Lung (tissue), 11 donors: ENCODE measurements at regions not wholly inside any gene's neighbourhood (a gene's known extent, or its start where the extent isn't known, plus 50 kb on each side); places are given as distances from the start of the nearest gene placed in this dataset.

ENCODE experiments used
- ATAC-seq: fragments of 200-7000 bp; cut with Tn5 transposase; one replicate; pipeline ENCODE4 v1.9.1; 2020; ENCODE audit warnings: moderate number of reproducible peaks; ENCODE audit not compliant: insufficient read depth, low FRiP score
- DNase-seq, 3 donors: peaks; one replicate each; pipeline ENCODE4 v3.0.0-alpha.2; 2013 to 2017
- H3K27ac ChIP-seq, 2 donors: one replicate each; pipeline ENCODE4 v1.5.1; 2013; ENCODE audit warnings: mild to moderate bottlenecking in 2 of 2, moderate library complexity in 2 of 2, control low read depth in 1 of 2, inconsistent platforms in 1 of 2, low read depth in 1 of 2, low read length in 1 of 2
- H3K27me3 ChIP-seq, 3 donors: one replicate each; pipeline ENCODE4 v1.5.1; 2013; ENCODE audit warnings: low read length in 2 of 3; ENCODE audit not compliant: control insufficient read depth in 3 of 3, insufficient read depth in 3 of 3
- H3K36me3 ChIP-seq, 4 donors: one replicate each; pipeline ENCODE4 v1.5.1; 2013; ENCODE audit warnings: low read length in 4 of 4, mild to moderate bottlenecking in 1 of 4, moderate library complexity in 1 of 4; ENCODE audit not compliant: control insufficient read depth in 4 of 4, insufficient read depth in 4 of 4
- H3K4me1 ChIP-seq, 5 donors: one replicate each; pipeline ENCODE4 v1.5.1; 2013; ENCODE audit warnings: low read length in 5 of 5, mild to moderate bottlenecking in 2 of 5, moderate library complexity in 1 of 5; ENCODE audit not compliant: control insufficient read depth in 5 of 5, insufficient read depth in 5 of 5
- H3K4me3 ChIP-seq: one replicate; pipeline ENCODE4 v1.5.1; 2013; ENCODE audit warnings: mild to moderate bottlenecking, control low read depth, moderate library complexity
- H3K9ac ChIP-seq, 2 donors: one replicate each; pipeline ENCODE4 v1.5.1; 2013; ENCODE audit warnings: low read length in 2 of 2, control low read depth in 1 of 2; ENCODE audit not compliant: insufficient read depth in 1 of 2
- H3K9me3 ChIP-seq, 4 donors: one replicate each; pipeline ENCODE4 v1.5.1; 2013; ENCODE audit warnings: low read length in 3 of 4, mild to moderate bottlenecking in 1 of 4, moderate library complexity in 1 of 4; ENCODE audit not compliant: control insufficient read depth in 4 of 4, insufficient read depth in 3 of 4
- WGBS, 2 donors: extraction: QIAGEN DNeasy Blood & Tissue Kit; methylation state at CpG; one replicate each; pipeline ENCODE4 v1.1.7; 2013; 5-methylcytosine and 5-hydroxymethylcytosine counted together
- TF ChIP-seq, protein P1 (sequence below): IDR thresholded peaks from 2 replicates; pipeline ENCODE4 v1.5.1; 2012; ENCODE audit warnings: mild to moderate bottlenecking; ENCODE audit errors: control extremely low read depth, extremely low read depth
- donor health status: control.
- donor health status: control.
- donor health status: Bipolar disorder and iron deficiency.
- donor health status: healthy.
- donor health status: DM: yes; HTN: yes; CAD: no.

DNA sequence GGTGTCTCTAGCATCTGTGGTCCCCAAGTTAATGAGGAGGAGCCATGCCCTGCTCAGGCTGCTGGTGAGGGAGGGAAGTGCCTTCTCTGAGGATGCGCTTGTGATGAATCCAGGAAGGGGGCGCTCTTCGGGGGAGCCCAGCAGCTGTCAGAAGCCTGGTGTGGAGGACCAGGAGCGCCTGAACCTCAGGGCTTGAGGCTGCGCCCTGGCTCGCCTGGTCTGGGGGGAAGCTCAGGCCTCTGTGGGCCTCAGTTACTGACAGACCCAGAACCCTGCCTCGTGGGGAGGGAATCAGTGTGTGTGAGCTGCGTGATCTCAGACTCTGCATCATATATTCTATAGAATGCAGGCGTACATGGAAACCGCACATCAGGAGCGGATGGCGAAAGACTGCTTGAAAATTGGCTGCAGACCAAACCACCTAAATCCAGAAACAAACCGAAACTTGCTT lies 126.1 kb downstream of the SEC14L1 start:
- WGBS, 2 donors: 46 to 70% methylated on average over 13 of the region's 13 CpGs
- no peak overlapping the region for H3K27ac ChIP-seq
- no peaks in the 10 kb centered on the region for H3K36me3 ChIP-seq
- no peak for ATAC-seq
- H3K4me1 ChIP-seq: peaks cover 0 to 9% (median 0%) of the 10 kb centered on the region in 5 donors
- no peaks in the 10 kb centered on the region for H3K27me3 ChIP-seq
- H3K9ac ChIP-seq: no peak overlapping the region
- H3K4me3 ChIP-seq: no peak overlapping the region
- TF ChIP-seq, protein P1, sequence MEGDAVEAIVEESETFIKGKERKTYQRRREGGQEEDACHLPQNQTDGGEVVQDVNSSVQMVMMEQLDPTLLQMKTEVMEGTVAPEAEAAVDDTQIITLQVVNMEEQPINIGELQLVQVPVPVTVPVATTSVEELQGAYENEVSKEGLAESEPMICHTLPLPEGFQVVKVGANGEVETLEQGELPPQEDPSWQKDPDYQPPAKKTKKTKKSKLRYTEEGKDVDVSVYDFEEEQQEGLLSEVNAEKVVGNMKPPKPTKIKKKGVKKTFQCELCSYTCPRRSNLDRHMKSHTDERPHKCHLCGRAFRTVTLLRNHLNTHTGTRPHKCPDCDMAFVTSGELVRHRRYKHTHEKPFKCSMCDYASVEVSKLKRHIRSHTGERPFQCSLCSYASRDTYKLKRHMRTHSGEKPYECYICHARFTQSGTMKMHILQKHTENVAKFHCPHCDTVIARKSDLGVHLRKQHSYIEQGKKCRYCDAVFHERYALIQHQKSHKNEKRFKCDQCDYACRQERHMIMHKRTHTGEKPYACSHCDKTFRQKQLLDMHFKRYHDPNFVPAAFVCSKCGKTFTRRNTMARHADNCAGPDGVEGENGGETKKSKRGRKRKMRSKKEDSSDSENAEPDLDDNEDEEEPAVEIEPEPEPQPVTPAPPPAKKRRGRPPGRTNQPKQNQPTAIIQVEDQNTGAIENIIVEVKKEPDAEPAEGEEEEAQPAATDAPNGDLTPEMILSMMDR: no peak
- no peak for DNase-seq
- H3K9me3 ChIP-seq: no peaks in the 10 kb centered on the region

DNA sequence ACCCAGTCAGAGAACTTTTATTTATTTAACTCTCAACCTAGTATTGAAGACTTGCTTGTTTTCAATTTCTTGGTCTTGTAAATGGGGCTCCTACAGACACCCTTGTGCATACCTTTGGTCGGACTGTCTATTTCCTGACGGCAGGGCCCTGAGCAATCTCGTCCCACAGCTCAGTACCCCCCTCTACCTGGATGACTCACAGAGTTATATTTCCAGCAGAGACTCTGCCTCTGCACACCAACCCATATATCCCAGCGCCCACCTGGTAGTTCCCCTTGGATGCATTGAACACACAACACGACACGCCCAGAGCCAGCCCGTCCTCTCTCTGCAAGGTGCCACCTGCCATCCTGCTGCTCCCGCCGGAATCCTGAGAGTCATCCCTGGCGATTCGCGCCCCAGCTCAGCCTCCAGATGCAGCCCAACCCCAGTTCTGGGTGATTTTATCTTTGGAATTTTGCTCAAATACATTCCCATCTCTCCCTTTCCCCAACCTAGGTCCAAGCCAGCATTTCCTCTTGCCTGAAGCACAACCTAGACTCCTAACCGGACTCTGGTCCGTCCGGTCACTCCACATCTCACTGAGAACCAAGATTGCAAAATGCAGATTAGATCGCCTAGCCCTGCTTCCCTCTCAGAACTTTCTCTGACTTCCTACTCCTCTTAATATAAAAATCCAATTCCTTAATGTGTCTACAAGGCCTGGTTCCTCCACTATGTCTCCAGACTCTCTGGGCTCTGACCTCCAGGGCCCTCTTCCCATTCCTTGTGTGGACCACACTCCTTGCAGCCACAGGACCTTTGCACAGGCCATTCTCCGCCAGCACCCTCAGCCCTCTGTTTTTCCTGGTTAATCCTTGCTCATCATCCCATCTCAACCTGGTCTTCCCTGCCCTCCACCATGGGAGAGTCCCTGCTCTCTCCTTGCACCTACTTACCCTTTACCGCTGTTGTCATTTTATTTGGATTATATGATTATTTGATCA lies 129.2 kb downstream of the SEC14L1 start:
- no peak overlapping the region for H3K27ac ChIP-seq
- peaks cover 0 to 3% (median 0%) of the 10 kb centered on the region in 5 donors for H3K4me1 ChIP-seq
- no peak overlapping the region for H3K4me3 ChIP-seq
- peaks cover 0 to 7% (median 0%) of the 10 kb centered on the region in 4 donors for H3K9me3 ChIP-seq
- WGBS, 2 donors: 78 to 83% methylated on average over 18 of the region's 18 CpGs
- ATAC-seq (no peak), DNase-seq (no peak)
- TF ChIP-seq, protein P1: no peak
- H3K27me3 ChIP-seq: no peaks in the 10 kb centered on the region
- H3K9ac ChIP-seq: no peak overlapping the region
- no peaks in the 10 kb centered on the region for H3K36me3 ChIP-seq

DNA sequence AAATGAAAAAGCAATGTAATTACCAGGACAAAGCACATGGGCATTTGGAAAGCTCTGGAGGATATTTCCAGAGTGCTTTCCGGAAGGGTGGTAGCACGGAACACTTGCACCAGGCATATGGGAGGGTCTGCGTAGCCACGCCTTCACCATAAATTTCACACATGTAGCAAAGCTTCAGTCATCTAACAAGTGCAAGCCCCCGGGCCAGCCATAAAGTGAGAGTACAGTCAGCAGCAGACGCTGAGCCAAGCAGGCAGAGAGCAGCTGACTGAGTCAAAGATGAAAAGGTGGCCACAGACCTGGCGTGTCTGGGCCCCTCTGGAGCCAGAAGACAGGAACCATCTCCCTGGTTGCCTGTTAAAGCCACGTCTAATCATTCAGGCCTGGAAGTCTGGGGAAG lies 130.6 kb downstream of the SEC14L1 start:
- H3K4me1 ChIP-seq: no peaks in the 10 kb centered on the region

More for the DNA sequence above, 130.6 kb downstream of the SEC14L1 start:
- H3K27ac ChIP-seq: no peak overlapping the region
- no peak for ATAC-seq
- H3K9ac ChIP-seq: no peak overlapping the region
- TF ChIP-seq, protein P1: no peak
- 89 to 92% methylated on average over 8 of the region's 8 CpGs for WGBS, 2 donors
- peaks cover 0 to 7% (median 0%) of the 10 kb centered on the region in 4 donors for H3K9me3 ChIP-seq
- H3K36me3 ChIP-seq: no peaks in the 10 kb centered on the region
- H3K4me3 ChIP-seq: no peak overlapping the region
- no peaks in the 10 kb centered on the region for H3K27me3 ChIP-seq
- no peak for DNase-seq
